Glutamatergic neuron (in vitro differentiated cells): ENCODE measurements at regions not wholly inside any gene's neighbourhood (a gene's known extent, or its start where the extent isn't known, plus 50 kb on each side); places are given as distances from the start of the nearest gene placed in this dataset.

Source experiments
- DNase-seq: peaks from one replicate; pipeline ENCODE4 v3.0.0; 2022
- H3K27ac Mint-ChIP-seq: one replicate; pipeline ENCODE4 v1.8.0; 2020; ENCODE audit warnings: mild to moderate bottlenecking, mixed read lengths, inconsistent platforms; ENCODE audit not compliant: unreplicated experiment
- H3K27me3 Mint-ChIP-seq: one replicate; pipeline ENCODE4 v1.8.0; 2020; ENCODE audit warnings: mild to moderate bottlenecking, moderate library complexity, mixed read lengths, inconsistent platforms; ENCODE audit not compliant: unreplicated experiment
- H3K36me3 Mint-ChIP-seq: one replicate; pipeline ENCODE4 v1.8.0; 2020; ENCODE audit warnings: mild to moderate bottlenecking, mixed read lengths, inconsistent platforms; ENCODE audit not compliant: unreplicated experiment
- H3K4me1 Mint-ChIP-seq: one replicate; pipeline ENCODE4 v1.8.0; 2020; ENCODE audit warnings: mild to moderate bottlenecking, low read depth, mixed read lengths, inconsistent platforms; ENCODE audit not compliant: unreplicated experiment
- H3K4me3 Mint-ChIP-seq: one replicate; pipeline ENCODE4 v1.8.0; 2020; ENCODE audit warnings: mild to moderate bottlenecking, mixed read lengths, inconsistent platforms; ENCODE audit not compliant: unreplicated experiment
- H3K9me3 Mint-ChIP-seq: one replicate; pipeline ENCODE4 v1.8.0; 2020; ENCODE audit warnings: mild to moderate bottlenecking, moderate library complexity, mixed read lengths, inconsistent platforms; ENCODE audit not compliant: unreplicated experiment
- CTCF ChIP-seq: fragments of 200-600 bp; sonication (generic); IDR thresholded peaks from one replicate; pipeline ENCODE4 v1.5.0; 2021; ENCODE audit not compliant: partially characterized antibody, unreplicated experiment

DNA sequence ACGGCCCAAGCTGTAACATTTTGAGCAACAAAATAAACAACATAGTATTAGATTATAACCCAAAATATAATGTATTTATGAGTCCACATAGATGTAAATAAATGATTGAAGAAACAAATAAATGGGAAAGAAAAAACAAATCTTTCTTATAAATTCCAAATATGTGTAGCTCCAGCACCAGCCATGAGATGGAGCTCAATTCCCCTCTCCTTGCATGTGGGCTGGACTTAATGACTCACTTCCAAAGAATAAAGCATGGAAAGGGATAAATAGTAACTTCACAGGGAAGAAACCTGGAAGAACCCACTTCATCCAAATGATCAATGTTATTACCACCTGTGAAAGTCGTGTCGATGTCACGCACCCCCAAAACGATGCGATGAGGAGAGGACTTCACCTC, 158.8 kb downstream of the RPAP3 start:
- H3K36me3 Mint-ChIP-seq, result no peaks in the 10 kb centered on the region
- no peak overlapping the region for H3K27ac Mint-ChIP-seq
- H3K4me1 Mint-ChIP-seq, result no peaks in the 10 kb centered on the region
- TF ChIP-seq CTCF, result no peak
- H3K9me3 Mint-ChIP-seq, result no peaks in the 10 kb centered on the region
- no peaks in the 10 kb centered on the region for H3K27me3 Mint-ChIP-seq
- no peak overlapping the region for H3K4me3 Mint-ChIP-seq
- DNase-seq, result no peak

DNA sequence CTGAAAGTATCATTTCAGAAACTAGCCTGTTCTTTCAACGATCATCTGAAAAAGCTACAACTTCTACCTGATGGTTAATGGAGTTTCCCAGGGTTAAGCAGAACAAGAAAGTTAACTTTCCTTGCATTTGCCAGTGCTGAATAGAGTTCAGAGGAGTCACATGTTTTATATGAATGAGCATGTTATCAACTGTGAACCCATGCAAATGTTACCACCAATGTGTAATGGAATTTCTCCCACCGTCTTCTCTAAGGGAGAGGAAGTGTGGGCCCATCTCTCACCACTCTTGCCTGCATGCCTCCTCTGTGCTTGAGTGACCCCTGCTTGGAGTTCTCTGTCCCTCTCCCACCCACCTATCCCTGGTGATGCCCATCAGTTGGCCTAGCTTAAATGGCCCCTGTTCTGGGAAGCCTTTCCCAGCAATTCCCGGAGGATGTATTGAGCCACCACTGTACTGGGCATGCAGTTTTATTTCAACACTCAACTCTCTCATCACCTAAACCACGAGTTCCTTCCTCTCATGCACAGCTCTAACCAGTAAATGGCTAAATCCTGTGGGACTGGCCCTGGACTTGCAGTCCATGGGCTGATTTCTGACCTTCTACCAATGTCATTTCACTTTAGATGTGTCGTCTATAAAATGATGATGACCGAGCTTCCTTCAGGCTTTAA, 159.8 kb downstream of the RPAP3 start:
- no peaks in the 10 kb centered on the region for H3K9me3 Mint-ChIP-seq
- H3K27me3 Mint-ChIP-seq, result no peaks in the 10 kb centered on the region
- no peak for DNase-seq
- H3K4me3 Mint-ChIP-seq, result no peak overlapping the region
- H3K27ac Mint-ChIP-seq, result no peak overlapping the region
- no peaks in the 10 kb centered on the region for H3K4me1 Mint-ChIP-seq
- H3K36me3 Mint-ChIP-seq, result no peaks in the 10 kb centered on the region
- no peak for TF ChIP-seq CTCF

GRCh38 chr12:47534695-47535094, 171.1 kb downstream of the RPAP3 start:
- peaks cover 15% of the 10 kb centered on the region for H3K36me3 Mint-ChIP-seq
- TF ChIP-seq CTCF, result no peak
- peaks cover 3% of the 10 kb centered on the region for H3K9me3 Mint-ChIP-seq
- no peak overlapping the region for H3K27ac Mint-ChIP-seq
- DNase-seq, result no peak
- no peak overlapping the region for H3K4me3 Mint-ChIP-seq
- H3K4me1 Mint-ChIP-seq, result no peaks in the 10 kb centered on the region
- H3K27me3 Mint-ChIP-seq, result no peaks in the 10 kb centered on the region

- peaks cover 19% of the 10 kb centered on the region for H3K36me3 Mint-ChIP-seq
- H3K4me1 Mint-ChIP-seq, result no peaks in the 10 kb centered on the region
- TF ChIP-seq CTCF, result no peak
- no peak overlapping the region for H3K27ac Mint-ChIP-seq
- H3K9me3 Mint-ChIP-seq, result peaks cover 6% of the 10 kb centered on the region
- H3K27me3 Mint-ChIP-seq, result no peaks in the 10 kb centered on the region
- DNase-seq, result no peak
- H3K4me3 Mint-ChIP-seq, result no peak overlapping the region
These were observed 175.8 kb downstream of the RPAP3 start for GRCh38 chr12:47530050-47530449.

- H3K27ac Mint-ChIP-seq, result no peak overlapping the region
- no peaks in the 10 kb centered on the region for H3K4me1 Mint-ChIP-seq
- H3K9me3 Mint-ChIP-seq, result peaks cover 6% of the 10 kb centered on the region
- H3K27me3 Mint-ChIP-seq, result no peaks in the 10 kb centered on the region
- DNase-seq, result no peak
- peaks cover 13% of the 10 kb centered on the region for H3K36me3 Mint-ChIP-seq
- H3K4me3 Mint-ChIP-seq, result no peak overlapping the region
- no peak for TF ChIP-seq CTCF
These were observed 178.0 kb downstream of the RPAP3 start for GRCh38 chr12:47527816-47528215.
